Endodermal cell (in vitro differentiated cells): ENCODE measurements at regions not wholly inside any gene's neighbourhood (a gene's known extent, or its start where the extent isn't known, plus 50 kb on each side); places are given as distances from the start of the nearest gene placed in this dataset.

Source experiments
- DNase-seq: peaks from one replicate; pipeline ENCODE4 v3.0.0-alpha.2; 2017
- H3K27ac ChIP-seq: 2 replicates; pipeline ENCODE4 v1.5.1; 2013; ENCODE audit warnings: mild to moderate bottlenecking, low read depth, low read length, moderate library complexity
- H3K27me3 ChIP-seq: 2 replicates; pipeline ENCODE4 v1.6.1; 2013; ENCODE audit warnings: mild to moderate bottlenecking, low read length, moderate library complexity; ENCODE audit not compliant: insufficient read depth, control insufficient read depth, poor library complexity, severe bottlenecking
- H3K36me3 ChIP-seq: 2 replicates; pipeline ENCODE4 v1.7.0; 2013; ENCODE audit warnings: mild to moderate bottlenecking, low read length, moderate library complexity; ENCODE audit not compliant: control insufficient read depth, insufficient read depth
- H3K4me1 ChIP-seq: one replicate; pipeline ENCODE4 v1.7.0; 2013; ENCODE audit warnings: low read length; ENCODE audit not compliant: control insufficient read depth, insufficient read depth
- H3K4me3 ChIP-seq: 2 replicates; pipeline ENCODE4 v1.5.1; 2013; ENCODE audit warnings: mild to moderate bottlenecking, low read length, moderate library complexity
- H3K9ac ChIP-seq: 2 replicates; pipeline ENCODE4 v1.6.1; 2013; ENCODE audit warnings: mild to moderate bottlenecking, low read length, moderate library complexity; ENCODE audit not compliant: poor library complexity, severe bottlenecking; ENCODE audit errors: extremely low read depth
- H3K9me3 ChIP-seq: 2 replicates; pipeline ENCODE4 v1.6.1; 2013; ENCODE audit warnings: mild to moderate bottlenecking, low read length, moderate library complexity; ENCODE audit not compliant: control insufficient read depth
- H3K27ac Mint-ChIP-seq: 2 replicates; pipeline ENCODE4 v1.8.0; 2020; ENCODE audit warnings: mixed read lengths
- H3K27me3 Mint-ChIP-seq: 2 replicates; pipeline ENCODE4 v1.8.0; 2021; ENCODE audit warnings: mild to moderate bottlenecking, mixed read lengths; ENCODE audit not compliant: insufficient read depth
- H3K36me3 Mint-ChIP-seq: 2 replicates; pipeline ENCODE4 v1.8.0; 2020; ENCODE audit warnings: low read depth, mixed read lengths
- H3K4me1 Mint-ChIP-seq: 2 replicates; pipeline ENCODE4 v1.8.0; 2020; ENCODE audit warnings: mixed read lengths
- H3K4me3 Mint-ChIP-seq: 2 replicates; pipeline ENCODE4 v1.8.0; 2020; ENCODE audit warnings: mild to moderate bottlenecking, moderate library complexity, mixed read lengths
- H3K9me3 Mint-ChIP-seq: 2 replicates; pipeline ENCODE4 v1.8.0; 2020; ENCODE audit warnings: mild to moderate bottlenecking, mixed read lengths
- CTCF ChIP-seq: fragments of 200-600 bp; sonication (generic); conservative IDR thresholded peaks from 2 replicates; pipeline ENCODE4 v1.5.0; 2021; ENCODE audit warnings: antibody characterized with exemption, mild to moderate bottlenecking
- WGBS, 2 experiments: methylation state at CpG; one replicate each; pipeline versions ENCODE4 v1.1.5 to v1.1.7; 2013; ENCODE audit warnings: missing lambda C conversion rate in 2 of 2, mixed read lengths in 1 of 2; ENCODE audit not compliant: insufficient coverage in 1 of 2, insufficient read length in 1 of 2; 5-methylcytosine and 5-hydroxymethylcytosine counted together

- no peaks in the 10 kb centered on the region for H3K27me3 Mint-ChIP-seq
Observed at GRCh38 chr18:29439398-29439797, 1262.5 kb upstream of the CDH2 start.

GRCh38 chr18:29436459-29436858 is 1259.5 kb upstream of the CDH2 start:
- H3K4me3 Mint-ChIP-seq, result no peak overlapping the region
- peak; percentile 74 for TF ChIP-seq CTCF
- WGBS, 2 experiments, result 56% methylated on average over 2 of the region's 2 CpGs; no CpG with 5 or more reads in 1 of the 2 experiments

More at GRCh38 chr18:29439398-29439797, 1262.5 kb upstream of the CDH2 start:
- Histone ChIP-seq H3K4me3 (no peak overlapping the region), H3K9ac (no peak overlapping the region), H3K4me1 (no peaks in the 10 kb centered on the region), H3K9me3 (peaks cover 6% of the 10 kb centered on the region), H3K27me3 (no peaks in the 10 kb centered on the region), H3K27ac (no peak overlapping the region), H3K36me3 (no peaks in the 10 kb centered on the region)
- Mint-ChIP-seq H3K9me3 (peaks cover 5% of the 10 kb centered on the region), H3K36me3 (no peaks in the 10 kb centered on the region), H3K4me1 (no peaks in the 10 kb centered on the region), H3K4me3 (no peak overlapping the region), H3K27ac (no peak overlapping the region)
- DNase-seq, result no peak
- peak; percentile 63 for TF ChIP-seq CTCF
- 88 to 89% methylated on average over 2 of the region's 2 CpGs for WGBS, 2 experiments

GRCh38 chr18:29434650-29435049 is 1257.7 kb upstream of the CDH2 start:
- TF ChIP-seq CTCF, result no peak
- Mint-ChIP-seq H3K36me3 (peaks cover 3% of the 10 kb centered on the region), H3K4me3 (no peak overlapping the region), H3K9me3 (peaks cover 19% of the 10 kb centered on the region), H3K27me3 (no peaks in the 10 kb centered on the region), H3K27ac (no peak overlapping the region), H3K4me1 (no peaks in the 10 kb centered on the region)
- Histone ChIP-seq H3K36me3 (no peaks in the 10 kb centered on the region), H3K27me3 (no peaks in the 10 kb centered on the region), H3K9ac (no peak overlapping the region), H3K9me3 (peaks cover 29% of the 10 kb centered on the region), H3K4me1 (no peaks in the 10 kb centered on the region), H3K4me3 (no peak overlapping the region), H3K27ac (no peak overlapping the region)
- no peak for DNase-seq
- 93% methylated on average over 3 of the region's 4 CpGs; no CpG with 5 or more reads in 1 of the 2 experiments for WGBS, 2 experiments

More at GRCh38 chr18:29436459-29436858, 1259.5 kb upstream of the CDH2 start:
- Histone ChIP-seq H3K4me3 (no peak overlapping the region), H3K27me3 (no peaks in the 10 kb centered on the region), H3K9me3 (peaks cover 17% of the 10 kb centered on the region), H3K36me3 (no peaks in the 10 kb centered on the region), H3K27ac (no peak overlapping the region), H3K4me1 (no peaks in the 10 kb centered on the region), H3K9ac (no peak overlapping the region)
- Mint-ChIP-seq H3K4me1 (no peaks in the 10 kb centered on the region), H3K9me3 (peaks cover 14% of the 10 kb centered on the region), H3K27me3 (no peaks in the 10 kb centered on the region), H3K36me3 (no peaks in the 10 kb centered on the region), H3K27ac (no peak overlapping the region)
- no peak for DNase-seq
